HG03045 (cell line): ENCODE measurements at regions not wholly inside any gene's neighbourhood (a gene's known extent, or its start where the extent isn't known, plus 50 kb on each side); places are given as distances from the start of the nearest gene placed in this dataset.
"Not testable (repeated sequence)": the region's sequence is repeated elsewhere in the genome, so short reads cannot be mapped to it uniquely, and the experiment has no call there.

Experiments
- ATAC-seq: cut with Tn5 transposase; IDR thresholded peaks from one replicate; pipeline ENCODE4 v1.9.1; 2021; ENCODE audit warnings: mild to moderate bottlenecking, moderate library complexity; ENCODE audit not compliant: unreplicated experiment

DNA sequence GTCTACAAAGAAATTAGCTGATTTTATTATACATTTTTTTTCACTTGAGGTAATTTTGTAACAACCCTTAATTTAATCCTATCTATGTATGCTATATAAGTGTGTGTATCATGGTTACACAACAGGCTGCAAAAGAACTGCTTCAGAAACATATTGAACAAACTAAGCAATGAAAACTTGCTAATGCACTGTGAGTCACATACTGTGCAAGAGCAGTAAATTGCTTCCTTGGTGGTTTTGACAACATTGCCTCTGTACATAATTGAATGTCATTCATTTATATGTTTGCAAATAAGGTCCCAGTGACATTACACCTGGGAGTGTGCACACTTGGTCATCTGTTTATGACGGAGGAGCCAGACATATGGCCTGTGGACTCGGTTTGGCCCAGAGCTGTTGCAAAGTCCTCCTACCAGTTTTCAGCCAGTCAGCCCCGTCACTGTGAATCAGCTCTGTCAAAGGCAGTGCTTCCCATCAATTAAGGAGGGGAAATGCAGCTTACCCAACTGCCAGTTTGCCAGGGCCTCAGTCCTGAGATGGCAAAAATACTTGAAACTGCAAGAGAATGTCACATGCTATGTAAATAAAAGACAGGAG, 835.0 kb downstream of the TTLL7 start:
- ATAC-seq: not testable (repeated sequence)

DNA sequence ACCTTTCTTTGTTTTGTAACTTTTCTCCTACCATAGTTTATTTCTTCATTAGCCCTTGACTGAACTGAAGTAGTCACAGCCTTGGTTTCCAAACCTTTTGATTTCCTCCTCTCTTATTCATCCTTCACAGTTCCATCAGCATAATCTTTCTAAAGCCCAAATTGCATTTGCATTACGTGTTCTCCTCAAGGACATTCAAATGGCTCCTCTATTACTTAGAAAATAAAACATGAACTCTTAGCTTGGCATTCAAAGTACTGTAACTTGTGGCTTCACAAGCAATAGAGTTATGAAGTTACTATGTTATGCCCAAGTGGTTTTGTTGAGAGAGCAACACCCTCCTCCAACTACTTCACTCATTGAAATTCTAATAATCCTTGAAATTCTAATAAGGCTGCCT, 840.0 kb downstream of the TTLL7 start:
- ATAC-seq: not testable (repeated sequence)

DNA sequence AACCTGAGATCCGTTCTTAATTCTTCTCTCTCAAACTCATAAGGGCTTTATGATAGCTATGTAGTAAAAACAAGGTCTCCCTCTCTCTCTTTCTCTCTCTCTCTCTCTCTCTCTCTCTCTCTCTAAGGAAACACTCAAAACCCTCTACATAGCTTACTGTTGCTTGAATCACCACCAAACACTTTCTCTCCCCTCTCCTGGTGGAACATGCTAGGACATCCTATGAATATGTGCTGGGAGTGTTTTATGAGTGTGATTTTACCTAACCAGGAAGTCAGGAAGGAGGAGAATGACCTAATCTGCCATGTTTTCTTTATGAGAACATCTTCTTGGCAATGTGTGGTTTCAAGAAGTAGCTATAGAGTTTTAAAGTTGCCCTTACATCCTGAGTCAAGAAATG, 844.6 kb downstream of the TTLL7 start:
- ATAC-seq: not testable (repeated sequence)

DNA sequence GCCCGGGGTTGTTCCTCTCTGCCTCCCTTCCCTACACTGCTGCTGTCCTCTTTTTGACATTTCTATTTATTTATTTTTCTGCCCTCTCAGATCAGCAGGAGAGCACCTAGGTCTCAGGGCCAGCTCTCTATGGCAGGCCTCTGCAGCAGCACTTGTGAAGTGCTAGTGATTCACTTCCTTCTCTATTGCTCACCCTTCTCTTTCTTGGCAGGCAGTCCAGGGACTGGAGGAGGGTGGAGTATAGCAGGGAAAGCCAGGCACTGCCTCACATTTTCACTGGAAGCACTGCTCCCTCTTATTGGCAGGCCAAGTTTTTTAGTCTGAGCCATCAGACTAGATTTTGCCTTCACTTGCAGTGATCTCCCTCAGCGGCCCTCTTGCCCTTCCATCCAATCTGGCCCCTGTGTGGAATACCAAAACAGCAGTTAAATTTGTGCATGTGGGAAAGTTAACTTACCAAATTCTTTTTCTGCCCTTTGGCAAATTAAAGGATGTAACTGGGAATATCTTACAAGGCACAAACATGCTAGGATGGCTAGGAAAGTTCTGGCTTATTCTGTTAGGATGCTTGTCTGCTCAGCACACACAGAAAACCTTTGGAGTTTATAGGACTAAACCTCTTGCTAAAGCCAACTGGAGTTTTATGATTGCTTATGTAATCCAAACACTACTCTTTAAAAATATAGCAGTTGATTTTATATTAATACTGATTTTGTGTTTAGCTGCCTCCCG, 847.6 kb downstream of the TTLL7 start:
- not testable (repeated sequence) for ATAC-seq

DNA sequence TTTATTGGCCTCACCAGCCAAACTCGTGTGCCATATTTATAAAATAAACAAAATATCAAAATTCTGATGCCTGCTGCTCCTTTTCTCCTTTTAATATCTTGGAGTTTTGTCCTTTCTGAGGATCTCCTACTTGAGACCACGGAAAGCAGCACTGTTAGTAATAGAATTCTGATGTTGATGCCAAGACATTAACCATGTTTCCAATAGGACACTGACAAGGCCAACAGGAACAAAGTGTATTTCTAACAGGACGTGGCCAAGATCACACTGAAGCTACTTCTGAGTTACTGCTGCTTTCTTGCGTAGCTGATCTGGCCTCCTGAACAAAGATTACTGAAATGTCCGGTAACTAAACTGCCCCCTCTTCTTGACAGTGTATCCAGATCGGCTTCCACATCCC, 848.5 kb downstream of the TTLL7 start:
- not testable (repeated sequence) for ATAC-seq

DNA sequence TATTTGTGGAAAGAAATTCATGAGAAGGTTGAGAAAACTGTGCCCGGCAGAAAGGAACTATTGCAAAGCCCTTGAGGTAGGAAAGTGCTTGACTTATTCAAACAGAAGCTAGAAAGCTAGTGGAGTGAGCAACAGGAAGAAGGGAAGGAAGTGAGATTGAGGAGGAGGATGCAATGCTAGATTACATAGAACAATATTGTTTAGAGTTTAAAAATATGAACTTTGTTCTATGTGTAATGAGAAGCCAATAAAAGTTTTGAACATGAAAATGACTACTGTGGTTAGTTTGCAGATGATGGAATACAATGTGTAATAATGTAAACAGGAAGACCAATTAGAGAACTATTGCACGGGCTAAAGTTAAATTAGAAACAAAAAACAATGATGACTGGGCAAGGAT, 853.1 kb downstream of the TTLL7 start:
- not testable (repeated sequence) for ATAC-seq

DNA sequence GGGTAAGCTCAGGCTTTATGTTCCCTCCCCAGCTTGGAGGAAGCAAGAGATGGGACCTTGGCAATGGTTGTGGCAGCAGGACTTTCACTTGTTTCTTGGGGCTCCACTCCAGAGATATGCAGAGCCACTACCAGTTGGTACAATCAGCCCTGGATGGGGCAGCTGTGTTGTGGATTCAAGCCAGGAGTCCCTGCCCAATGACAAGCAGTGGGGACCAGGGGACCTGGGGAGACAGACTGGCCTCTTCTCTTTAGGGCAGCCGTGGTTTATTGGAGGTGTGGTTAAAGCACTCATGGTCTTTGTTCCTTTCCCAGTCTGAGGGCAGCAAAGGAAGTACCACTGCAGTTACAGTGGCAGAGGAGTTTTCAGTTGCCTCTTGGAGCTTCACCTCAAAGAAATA, 856.1 kb downstream of the TTLL7 start:
- not testable (repeated sequence) for ATAC-seq

DNA sequence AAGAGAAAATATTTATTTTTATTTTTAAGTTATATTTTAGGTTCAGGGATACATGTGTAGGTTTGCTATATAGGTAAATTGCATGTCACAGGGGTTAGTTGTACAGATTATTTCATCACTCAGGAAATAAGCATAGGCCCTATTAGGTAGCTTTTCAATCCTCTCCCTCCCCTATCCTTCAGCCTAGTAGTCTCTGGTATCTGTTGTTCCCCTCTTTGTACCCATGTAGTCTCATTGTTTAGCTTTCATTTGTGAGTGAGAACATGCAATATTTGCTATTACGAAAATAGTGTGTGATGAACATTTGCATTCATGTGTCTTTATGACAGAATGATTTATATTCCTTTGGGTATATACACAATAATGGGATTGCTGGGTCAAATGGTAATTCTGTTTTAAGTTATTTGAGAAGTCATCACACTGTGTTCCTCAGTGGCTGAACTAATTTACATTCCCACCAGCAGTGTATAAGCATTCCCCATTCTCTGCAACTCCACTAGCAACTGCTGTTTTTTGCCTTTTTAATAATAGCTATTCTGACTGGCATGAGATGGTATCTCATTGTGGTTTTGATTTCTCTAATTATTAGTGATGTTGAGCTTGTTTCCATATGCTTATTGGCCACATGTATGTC, 863.3 kb downstream of the TTLL7 start:
- not testable (repeated sequence) for ATAC-seq

DNA sequence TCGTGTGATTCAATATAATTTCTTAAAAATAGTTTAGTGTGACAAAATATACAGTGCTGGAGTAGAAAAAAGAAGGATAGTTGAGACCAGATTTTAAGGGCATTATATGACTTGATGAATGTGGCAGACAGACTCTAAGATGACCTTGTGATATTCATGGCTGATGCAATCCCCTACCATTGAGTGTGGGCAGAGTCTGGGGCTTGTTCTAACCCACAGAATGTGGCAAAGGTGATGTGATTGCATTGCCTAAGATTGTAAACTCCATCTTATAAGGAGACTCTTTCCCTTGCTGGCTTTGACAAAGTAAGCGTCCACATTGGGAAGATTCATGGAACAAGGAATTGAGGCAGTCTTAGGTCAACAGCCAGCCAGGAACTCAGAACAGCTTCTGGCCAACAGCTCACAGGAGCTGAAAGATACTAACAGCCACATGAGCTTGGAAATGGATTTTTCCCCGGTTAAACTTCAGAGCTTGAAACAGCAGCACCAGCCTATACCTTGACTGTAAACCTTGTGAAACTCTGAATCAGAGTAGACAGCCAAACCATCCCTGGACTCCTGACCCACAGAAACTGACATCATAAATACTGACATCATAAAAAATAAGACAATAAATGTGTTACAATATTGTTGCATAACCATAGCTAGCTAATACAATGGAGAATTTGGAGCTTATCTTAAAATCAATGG, 864.5 kb downstream of the TTLL7 start:
- not testable (repeated sequence) for ATAC-seq

DNA sequence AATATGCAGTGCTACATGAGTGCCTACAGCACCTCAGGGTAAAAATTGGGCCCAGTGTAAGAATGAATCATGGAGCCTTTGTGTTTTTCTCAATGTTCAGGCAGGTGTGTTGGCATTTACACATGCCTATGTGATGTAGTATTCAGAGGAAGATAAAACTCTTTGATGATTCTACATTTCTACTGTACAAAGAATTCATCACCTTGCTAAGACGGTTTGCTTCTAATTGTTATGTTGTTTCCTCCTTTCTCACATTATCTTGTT, 867.3 kb downstream of the TTLL7 start:
- no peak for ATAC-seq

DNA sequence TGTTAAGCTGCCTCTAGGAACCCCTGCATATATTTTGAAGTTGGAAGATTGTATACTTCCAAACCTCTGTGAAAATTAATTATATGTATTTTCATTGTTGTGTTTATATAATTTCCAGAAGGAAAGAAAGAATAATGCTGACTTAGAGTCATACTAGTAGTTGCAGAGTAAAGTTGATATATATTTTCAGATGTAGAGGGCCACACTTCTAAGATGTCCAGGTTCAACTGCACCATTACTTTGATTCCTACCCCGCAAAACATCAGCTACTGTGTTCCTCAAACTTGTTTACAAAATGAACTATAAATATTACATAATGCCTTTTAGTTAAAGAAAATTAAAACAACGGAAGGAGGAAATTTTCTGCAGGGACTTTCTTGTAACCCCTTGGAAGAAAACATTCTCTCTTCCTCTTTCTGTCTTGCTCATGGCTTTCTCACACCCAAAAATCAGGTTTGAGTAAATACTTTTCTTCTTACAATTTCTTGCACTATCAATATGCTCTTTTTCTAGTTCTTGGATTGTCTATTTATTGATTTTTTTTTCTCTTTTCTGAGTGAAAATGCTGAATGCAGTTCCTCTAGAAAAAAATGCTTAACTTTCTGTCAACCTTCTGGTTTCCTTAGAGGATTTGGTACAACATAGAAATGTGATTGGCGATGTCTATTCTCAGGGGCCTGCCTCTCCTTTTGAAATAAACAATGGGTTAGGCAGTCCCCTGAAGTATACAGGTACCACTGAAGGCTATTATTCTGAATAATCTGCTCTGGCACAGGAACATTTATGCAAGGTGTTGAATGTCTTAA, 867.8 kb downstream of the TTLL7 start:
- no peak for ATAC-seq

DNA sequence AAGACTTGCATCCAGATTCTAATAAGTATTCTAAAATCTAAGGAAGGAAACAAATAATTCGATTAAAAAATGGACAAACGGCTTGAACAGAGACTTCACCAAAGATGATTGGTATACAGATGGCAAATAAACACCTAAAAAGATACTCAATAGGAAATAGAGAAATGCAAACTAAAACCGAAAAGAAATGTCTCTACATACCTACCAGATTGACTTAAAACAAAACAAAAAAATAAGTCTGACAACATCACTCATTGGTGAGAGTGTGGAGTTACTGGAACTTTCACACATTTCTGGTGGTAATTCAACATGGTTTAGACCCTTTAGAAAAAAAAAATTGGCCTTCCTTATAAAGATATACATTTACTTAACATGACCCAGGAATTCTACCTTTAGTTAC, 869.8 kb downstream of the TTLL7 start:
- ATAC-seq: no peak

DNA sequence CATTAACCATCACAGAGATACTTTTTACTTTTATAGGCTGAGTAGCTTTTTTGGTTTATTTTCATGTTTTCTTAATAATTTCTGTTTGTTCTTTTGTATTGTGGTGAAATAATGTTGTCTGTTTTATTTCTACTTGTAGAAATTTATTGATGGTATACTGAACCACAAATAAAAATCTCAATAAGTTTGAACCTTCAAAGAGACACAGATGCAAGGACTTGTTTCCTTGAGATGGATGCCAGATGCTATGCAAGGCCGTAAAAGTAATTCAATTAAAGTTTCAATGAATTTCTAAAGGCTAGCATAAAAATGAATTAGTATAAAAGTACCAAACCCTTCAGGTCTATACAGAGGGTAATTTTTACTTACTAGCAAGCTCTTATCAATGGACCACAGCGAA, 873.5 kb downstream of the TTLL7 start:
- no peak for ATAC-seq

DNA sequence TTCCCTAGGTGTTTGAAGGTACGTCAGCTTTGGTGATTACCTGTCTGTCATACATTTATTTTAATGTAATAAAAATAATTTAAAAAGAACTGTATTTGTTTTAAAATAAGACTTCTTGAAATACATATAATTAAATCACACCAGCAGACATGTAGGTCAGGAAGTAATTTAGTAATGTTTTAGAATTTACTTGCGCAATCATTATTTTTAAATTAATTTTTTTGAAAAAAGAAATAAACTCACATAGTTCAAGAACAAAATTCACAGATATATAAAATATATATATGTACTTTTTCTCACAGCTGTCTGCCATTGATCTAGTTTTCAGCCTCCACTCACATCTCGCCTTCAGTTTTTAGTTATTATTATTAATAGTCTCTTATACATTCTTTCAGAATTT, 875.9 kb downstream of the TTLL7 start:
- ATAC-seq: no peak

DNA sequence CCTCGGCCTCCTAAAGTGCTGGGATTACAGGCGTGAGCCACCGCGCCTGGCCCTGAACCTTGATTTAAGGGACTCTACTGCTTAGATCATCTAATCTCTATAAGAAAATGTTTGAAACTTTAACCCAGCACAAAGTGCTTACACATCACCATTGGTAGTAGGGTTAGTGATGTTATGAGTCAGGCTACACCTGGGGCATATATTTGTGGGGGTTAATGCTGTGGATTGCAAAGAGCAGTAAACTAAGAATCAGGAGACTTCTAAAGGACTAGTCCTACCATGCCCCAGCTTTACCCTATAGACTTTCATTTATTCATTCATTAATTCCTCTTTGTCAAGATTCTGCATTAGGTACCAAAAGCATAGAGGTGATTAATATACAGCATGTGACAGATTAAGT, 880.5 kb downstream of the TTLL7 start:
- ATAC-seq: no peak

DNA sequence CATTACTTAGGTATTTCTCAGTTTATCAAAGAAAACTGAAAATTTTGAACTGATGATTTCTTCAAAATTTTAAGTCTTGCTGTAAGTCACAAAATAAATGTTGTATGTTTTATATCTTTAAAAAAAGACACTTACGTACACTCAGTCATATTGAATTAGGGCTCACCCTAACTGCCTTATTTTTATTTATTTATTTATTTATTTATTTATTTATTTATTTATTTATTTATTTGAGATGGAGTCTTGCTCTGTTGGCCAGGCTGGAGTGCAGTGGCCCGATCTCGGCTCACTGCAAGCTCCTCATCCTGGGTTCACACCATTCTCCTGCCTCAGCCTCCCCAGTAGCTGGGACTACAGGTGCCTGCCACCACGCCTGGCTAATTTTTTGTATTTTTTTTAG, 881.9 kb downstream of the TTLL7 start:
- not testable (repeated sequence) for ATAC-seq

DNA sequence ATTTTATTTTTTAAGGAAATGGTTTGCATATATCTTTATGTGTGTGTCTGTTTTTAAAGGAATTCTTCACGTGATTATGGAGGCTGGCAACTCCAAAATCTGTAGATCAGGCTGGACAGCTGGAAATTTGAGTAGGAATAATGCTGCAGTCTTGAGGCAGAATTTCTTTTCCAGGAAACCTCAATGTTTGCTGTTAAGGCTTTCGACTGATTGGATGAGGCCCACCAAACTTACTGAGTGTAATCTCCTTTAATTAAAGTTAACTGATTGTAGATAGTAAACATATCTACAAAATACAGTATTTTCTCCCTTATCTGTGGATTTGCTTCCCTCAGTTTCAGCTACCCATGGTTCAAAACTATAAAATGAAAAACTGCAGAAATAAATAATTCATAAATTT, 883.1 kb downstream of the TTLL7 start:
- ATAC-seq: no peak

DNA sequence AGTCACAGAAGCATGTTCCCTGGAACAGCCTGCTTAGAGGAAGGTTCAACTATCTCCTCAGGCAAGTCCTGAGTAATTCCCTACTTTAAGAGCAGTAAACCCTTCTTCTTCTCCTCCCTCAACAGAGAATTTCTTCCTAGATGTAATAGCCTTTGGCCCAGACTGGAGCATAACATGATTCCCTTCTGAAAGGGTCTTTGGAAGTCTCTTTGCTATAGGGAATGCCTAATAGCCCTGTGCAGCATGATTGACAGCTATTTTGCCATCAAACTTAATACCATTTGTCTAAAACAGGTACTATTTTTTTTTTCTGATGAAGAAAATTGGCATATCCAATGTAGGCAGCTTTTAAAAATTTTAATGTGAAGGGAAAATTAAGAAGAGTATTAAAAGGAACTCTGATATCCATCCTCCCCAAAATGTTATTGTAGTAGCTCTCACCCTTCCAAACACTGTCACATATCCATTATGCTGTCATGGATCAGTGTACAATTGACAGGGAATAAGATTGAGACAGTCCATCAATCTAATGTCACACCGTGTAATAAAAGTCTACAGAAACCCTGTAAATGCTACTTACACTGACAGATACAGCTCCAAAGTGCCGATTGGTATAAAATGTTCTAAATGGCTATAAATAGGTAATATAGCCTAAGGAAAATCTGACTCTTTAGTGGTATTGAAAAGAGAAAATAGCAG, 884.6 kb downstream of the TTLL7 start:
- ATAC-seq: no peak

DNA sequence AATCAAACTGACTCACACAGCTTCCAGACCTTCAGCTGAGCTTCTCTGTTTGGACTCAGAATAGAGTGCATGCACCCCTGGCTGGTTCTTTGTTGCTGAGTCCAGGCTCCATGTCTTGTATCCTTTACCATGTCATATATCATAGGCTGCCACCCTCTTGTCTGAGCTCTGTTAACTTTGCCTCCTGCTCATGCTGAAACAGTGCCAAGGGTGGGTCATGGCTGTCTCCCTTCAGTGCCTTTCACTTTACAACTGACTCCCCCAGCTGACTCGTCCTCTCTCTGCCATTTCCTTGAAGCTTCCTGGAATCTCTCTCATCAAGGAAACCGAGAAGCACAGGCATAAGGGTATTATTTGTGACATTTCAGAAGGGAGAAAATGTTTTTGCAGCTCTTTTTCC, 885.3 kb downstream of the TTLL7 start:
- no peak for ATAC-seq

DNA sequence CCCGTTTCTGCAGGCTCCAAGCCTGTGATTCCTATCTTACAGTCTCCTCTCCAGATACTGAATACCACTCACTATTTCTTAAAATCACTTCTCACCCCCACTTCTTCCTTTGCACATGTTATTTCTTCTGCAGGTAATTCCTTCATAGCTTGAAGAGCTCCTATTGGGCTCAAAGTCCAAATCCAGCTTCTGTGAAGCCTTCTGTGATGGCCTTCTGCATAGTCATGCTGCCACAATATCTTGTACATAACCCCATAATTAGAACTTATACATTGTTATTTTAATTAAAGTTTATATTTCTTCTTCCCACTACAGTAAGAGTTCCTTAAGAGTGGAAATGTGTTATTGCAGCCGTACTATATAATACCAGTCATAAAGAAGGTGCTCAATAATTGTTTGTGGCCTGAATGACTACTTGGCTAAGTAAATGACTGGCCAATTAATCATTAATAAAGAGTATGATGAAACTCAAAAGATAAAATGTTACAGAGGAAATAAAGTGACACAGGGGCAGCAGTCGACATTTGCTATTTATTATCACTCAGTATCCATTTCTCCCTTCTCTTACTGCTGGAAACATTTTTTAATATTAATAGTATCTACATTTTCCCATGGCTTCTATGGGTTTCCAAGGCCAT, 886.6 kb downstream of the TTLL7 start:
- ATAC-seq: no peak
